ENCODE measurements at regions not wholly inside any gene's neighbourhood (a gene's known extent, or its start where the extent isn't known, plus 50 kb on each side); places are given as distances from the start of the nearest gene placed in this dataset.

DNA sequence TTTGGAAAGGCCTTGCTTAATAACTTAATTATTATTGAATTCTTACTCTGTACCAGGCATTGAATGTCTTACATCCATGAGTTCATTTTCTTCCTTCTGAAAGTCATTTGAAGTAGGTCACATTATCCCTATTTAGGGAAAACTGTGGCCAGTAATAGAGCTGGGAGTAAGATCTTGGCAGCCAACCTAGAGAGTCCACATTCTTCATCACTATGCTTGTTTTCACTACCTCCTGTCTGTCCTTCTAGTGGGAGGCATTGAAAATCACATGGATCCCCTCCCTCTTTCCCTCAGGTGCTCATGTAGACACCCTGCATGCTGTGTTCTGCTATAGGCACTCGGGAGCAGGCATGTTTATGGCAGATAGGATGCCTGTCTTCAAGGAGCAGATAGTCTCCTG, 154.9 kb downstream of the EBLN2 start:
- TF ChIP-seq, protein P1, sequence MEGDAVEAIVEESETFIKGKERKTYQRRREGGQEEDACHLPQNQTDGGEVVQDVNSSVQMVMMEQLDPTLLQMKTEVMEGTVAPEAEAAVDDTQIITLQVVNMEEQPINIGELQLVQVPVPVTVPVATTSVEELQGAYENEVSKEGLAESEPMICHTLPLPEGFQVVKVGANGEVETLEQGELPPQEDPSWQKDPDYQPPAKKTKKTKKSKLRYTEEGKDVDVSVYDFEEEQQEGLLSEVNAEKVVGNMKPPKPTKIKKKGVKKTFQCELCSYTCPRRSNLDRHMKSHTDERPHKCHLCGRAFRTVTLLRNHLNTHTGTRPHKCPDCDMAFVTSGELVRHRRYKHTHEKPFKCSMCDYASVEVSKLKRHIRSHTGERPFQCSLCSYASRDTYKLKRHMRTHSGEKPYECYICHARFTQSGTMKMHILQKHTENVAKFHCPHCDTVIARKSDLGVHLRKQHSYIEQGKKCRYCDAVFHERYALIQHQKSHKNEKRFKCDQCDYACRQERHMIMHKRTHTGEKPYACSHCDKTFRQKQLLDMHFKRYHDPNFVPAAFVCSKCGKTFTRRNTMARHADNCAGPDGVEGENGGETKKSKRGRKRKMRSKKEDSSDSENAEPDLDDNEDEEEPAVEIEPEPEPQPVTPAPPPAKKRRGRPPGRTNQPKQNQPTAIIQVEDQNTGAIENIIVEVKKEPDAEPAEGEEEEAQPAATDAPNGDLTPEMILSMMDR (IDR thresholded peaks at IDR 0.05), result no peak
- TF ChIP-seq ZFX (IDR thresholded peaks at IDR 0.05; ENCODE audit: borderline replicate concordance), result no peak
